Spleen (tissue), 7 donors: ENCODE measurements at regions not wholly inside any gene's neighbourhood (a gene's known extent, or its start where the extent isn't known, plus 50 kb on each side); places are given as distances from the start of the nearest gene placed in this dataset.

Source experiments
- CTCF ChIP-seq, 11 experiments: fragments of 200-600 bp in 7 of 11; fragments of 450-650 bp in 4 of 11; sonication (generic) in 4 of 11; IDR thresholded peaks in 8 of 11; conservative IDR thresholded peaks in 3 of 11; 1 replicate in 7 of 11; 2 replicates in 4 of 11; pipeline versions ENCODE4 v1.4.0 to v1.8.0; 2016 to 2021; ENCODE audit warnings: antibody characterized with exemption in 11 of 11, inconsistent platforms in 4 of 11, mild to moderate bottlenecking in 1 of 11
- POLR2AphosphoS5 ChIP-seq, 3 donors: sonication (generic); formaldehyde crosslinking; IDR thresholded peaks; one replicate each; pipeline ENCODE4 v1.5.1; 2017; ENCODE audit warnings: antibody characterized with exemption in 3 of 3
- donor health status: DM: no; HTN: no; CAD: no; lungs with moderate emphysema.
- donor health status: DM: no; HTN: no; CAD: no.
- donor health status: DM: no; HTN: no; CAD: no.

GRCh38 chr7:17411922-17412321 lies 113.5 kb downstream of the AHR start:
- TF ChIP-seq CTCF (IDR thresholded peaks at IDR 0.05 in 8 of 11, conservative IDR thresholded peaks at IDR 0.05 in 3 of 11): no peak
- no peak for TF ChIP-seq POLR2AphosphoS5 (IDR thresholded peaks at IDR 0.05)
